ENCODE measurements at regions not wholly inside any gene's neighbourhood (a gene's known extent, or its start where the extent isn't known, plus 50 kb on each side); places are given as distances from the start of the nearest gene placed in this dataset.

DNA sequence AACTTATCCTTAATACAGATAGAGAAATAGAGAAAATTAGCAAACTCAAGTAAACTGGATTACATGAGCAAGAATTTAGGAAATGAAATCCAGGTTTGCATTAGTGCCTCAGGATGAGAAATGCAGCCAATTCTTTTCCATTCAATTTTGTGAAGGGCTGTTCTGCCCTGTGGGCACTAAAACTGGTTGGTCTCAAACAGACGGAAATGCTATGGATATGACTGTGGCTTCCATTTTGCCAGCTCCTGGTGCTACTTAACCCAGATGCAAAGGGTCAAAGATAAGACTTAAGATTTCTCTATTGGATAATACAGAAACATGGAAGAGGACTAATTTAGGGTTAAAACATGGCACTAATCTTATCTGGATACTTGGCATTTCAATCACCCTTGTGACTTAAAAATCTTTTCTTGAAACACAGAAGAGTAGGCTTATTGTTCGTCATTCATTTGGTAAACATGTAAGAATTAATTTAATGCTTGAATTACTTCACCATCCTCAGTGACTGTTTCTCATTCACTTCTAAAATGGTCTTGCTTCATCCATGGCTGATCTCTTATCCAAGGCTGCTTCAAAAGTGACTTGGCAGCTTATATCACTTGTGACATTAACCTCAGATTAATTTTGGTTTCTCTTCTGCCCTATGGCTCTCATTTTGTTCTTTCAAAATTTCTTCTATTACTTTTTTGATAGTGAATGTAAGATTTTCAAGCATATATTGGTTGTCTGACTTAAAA, 1008.7 kb downstream of the GLUD2 start:
- no peaks in the 10 kb centered on the region for H3K27me3 ChIP-seq (ENCODE audit: control insufficient read depth in 2 of 2, insufficient read depth in 2 of 2, low read length in 2 of 2)
- DNase-seq: no peak
- no peak overlapping the region for H3K4me3 ChIP-seq (replicated peaks in 1 of 3; ENCODE audit: low read depth in 2 of 3, low read length in 3 of 3)
- H3K79me2 ChIP-seq (ENCODE audit: insufficient read depth, low read length): no peaks in the 10 kb centered on the region
- peaks cover 0 to 4% (median 0%) of the 10 kb centered on the region in 7 donors for H3K9me3 Mint-ChIP-seq
- H3K27me3 Mint-ChIP-seq (ENCODE audit: low read depth in 3 of 3): no peaks in the 10 kb centered on the region
- H3K4me2 ChIP-seq (replicated peaks; ENCODE audit: extremely low read depth, low read length, poor library complexity, severe bottlenecking): no peak overlapping the region
- no CpG with 5 or more reads among the region's 2 CpGs for WGBS (ENCODE audit: insufficient coverage)
- H3K4me1 ChIP-seq (ENCODE audit: control insufficient read depth in 1 of 2, insufficient read depth in 2 of 2, low read length in 2 of 2): no peaks in the 10 kb centered on the region
- H4K20me1 ChIP-seq (ENCODE audit: insufficient read depth, low read length): no peaks in the 10 kb centered on the region
- TF ChIP-seq, protein P1, sequence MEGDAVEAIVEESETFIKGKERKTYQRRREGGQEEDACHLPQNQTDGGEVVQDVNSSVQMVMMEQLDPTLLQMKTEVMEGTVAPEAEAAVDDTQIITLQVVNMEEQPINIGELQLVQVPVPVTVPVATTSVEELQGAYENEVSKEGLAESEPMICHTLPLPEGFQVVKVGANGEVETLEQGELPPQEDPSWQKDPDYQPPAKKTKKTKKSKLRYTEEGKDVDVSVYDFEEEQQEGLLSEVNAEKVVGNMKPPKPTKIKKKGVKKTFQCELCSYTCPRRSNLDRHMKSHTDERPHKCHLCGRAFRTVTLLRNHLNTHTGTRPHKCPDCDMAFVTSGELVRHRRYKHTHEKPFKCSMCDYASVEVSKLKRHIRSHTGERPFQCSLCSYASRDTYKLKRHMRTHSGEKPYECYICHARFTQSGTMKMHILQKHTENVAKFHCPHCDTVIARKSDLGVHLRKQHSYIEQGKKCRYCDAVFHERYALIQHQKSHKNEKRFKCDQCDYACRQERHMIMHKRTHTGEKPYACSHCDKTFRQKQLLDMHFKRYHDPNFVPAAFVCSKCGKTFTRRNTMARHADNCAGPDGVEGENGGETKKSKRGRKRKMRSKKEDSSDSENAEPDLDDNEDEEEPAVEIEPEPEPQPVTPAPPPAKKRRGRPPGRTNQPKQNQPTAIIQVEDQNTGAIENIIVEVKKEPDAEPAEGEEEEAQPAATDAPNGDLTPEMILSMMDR (IDR thresholded peaks at IDR 0.05): no peak
- intact Hi-C loops (cut with micrococcal nuclease): no loop called here
- H3K27ac ChIP-seq (ENCODE audit: low read depth in 1 of 2, low read length in 2 of 2): no peak overlapping the region
- peaks cover 0 to 5% of the 10 kb centered on the region in 2 donors for H3K9me3 ChIP-seq (replicated peaks in 1 of 2; ENCODE audit: control insufficient read depth in 1 of 2, insufficient read depth in 1 of 2, low read length in 2 of 2)
- no peak overlapping the region for H3K27ac Mint-ChIP-seq
- no peaks in the 10 kb centered on the region for H3K36me3 Mint-ChIP-seq
- no peak overlapping the region for H3K9ac ChIP-seq (ENCODE audit: insufficient read depth, low read length, poor library complexity, severe bottlenecking)
- no peaks in the 10 kb centered on the region for H3K36me3 ChIP-seq (replicated peaks in 1 of 2; ENCODE audit: control insufficient read depth in 1 of 2, insufficient read depth in 2 of 2, low read length in 2 of 2)
- no peak overlapping the region for H3K4me3 Mint-ChIP-seq
- H3K4me1 Mint-ChIP-seq: no peaks in the 10 kb centered on the region
- no peak overlapping the region for H2AFZ ChIP-seq (ENCODE audit: insufficient read depth, low read depth, low read length, poor library complexity, severe bottlenecking)

DNA sequence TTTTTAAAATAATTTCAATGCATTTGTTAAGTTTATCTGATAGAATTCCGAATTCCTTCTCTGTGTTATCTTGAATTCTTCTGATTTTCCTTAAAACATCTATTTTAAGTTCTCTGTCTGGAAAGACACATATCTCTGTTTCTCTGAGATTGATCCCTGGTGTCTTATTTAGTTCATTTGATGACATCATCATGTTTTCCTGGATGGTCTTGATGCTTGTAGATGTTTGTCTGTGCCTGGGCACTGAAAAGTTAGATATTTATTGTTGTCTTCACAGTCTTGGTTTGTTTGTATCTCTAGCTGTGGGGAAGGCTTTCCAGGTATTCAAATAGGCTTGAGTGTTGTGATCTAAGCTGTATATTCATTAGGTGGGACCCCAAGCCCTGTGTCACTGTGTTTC, 1028.8 kb downstream of the GLUD2 start:
- Mint-ChIP-seq H3K9me3 (peaks cover 0 to 9% (median 1%) of the 10 kb centered on the region in 7 donors), H3K4me3 (no peak overlapping the region), H3K4me1 (no peaks in the 10 kb centered on the region), H3K27me3 (ENCODE audit: low read depth in 3 of 3) (no peaks in the 10 kb centered on the region), H3K27ac (no peak overlapping the region), H3K36me3 (no peaks in the 10 kb centered on the region)
- H3K27me3 ChIP-seq (ENCODE audit: control insufficient read depth in 2 of 2, insufficient read depth in 2 of 2, low read length in 2 of 2): no peaks in the 10 kb centered on the region
- no peak overlapping the region for H3K27ac ChIP-seq (ENCODE audit: low read depth in 1 of 2, low read length in 2 of 2)
- H3K9ac ChIP-seq (ENCODE audit: insufficient read depth, low read length, poor library complexity, severe bottlenecking): no peak overlapping the region
- TF ChIP-seq, protein P1 (IDR thresholded peaks at IDR 0.05): no peak
- H3K9me3 ChIP-seq (replicated peaks in 1 of 2; ENCODE audit: control insufficient read depth in 1 of 2, insufficient read depth in 1 of 2, low read length in 2 of 2): peaks cover 7 to 12% of the 10 kb centered on the region in 2 donors
- H4K20me1 ChIP-seq (ENCODE audit: insufficient read depth, low read length): no peaks in the 10 kb centered on the region
- no peak overlapping the region for H2AFZ ChIP-seq (ENCODE audit: insufficient read depth, low read depth, low read length, poor library complexity, severe bottlenecking)
- no peaks in the 10 kb centered on the region for H3K79me2 ChIP-seq (ENCODE audit: insufficient read depth, low read length)
- H3K4me2 ChIP-seq (replicated peaks; ENCODE audit: extremely low read depth, low read length, poor library complexity, severe bottlenecking): no peak overlapping the region
- no CpG with 5 or more reads among the region's 1 CpG for WGBS (ENCODE audit: insufficient coverage)
- H3K36me3 ChIP-seq (replicated peaks in 1 of 2; ENCODE audit: control insufficient read depth in 1 of 2, insufficient read depth in 2 of 2, low read length in 2 of 2): no peaks in the 10 kb centered on the region
- H3K4me1 ChIP-seq (ENCODE audit: control insufficient read depth in 1 of 2, insufficient read depth in 2 of 2, low read length in 2 of 2): no peaks in the 10 kb centered on the region
- no peak for DNase-seq
- H3K4me3 ChIP-seq (replicated peaks in 1 of 3; ENCODE audit: low read depth in 2 of 3, low read length in 3 of 3): no peak overlapping the region
- intact Hi-C loops (cut with micrococcal nuclease): no loop called here

Measured in CD14-positive monocyte (primary cell).